Mesendoderm (in vitro differentiated cells): ENCODE measurements at regions not wholly inside any gene's neighbourhood (a gene's known extent, or its start where the extent isn't known, plus 50 kb on each side); places are given as distances from the start of the nearest gene placed in this dataset.
A peak's percentile ranks its signal among the peaks of the same experiment; 100 is the strongest.
"Not testable (repeated sequence)": the region's sequence is repeated elsewhere in the genome, so short reads cannot be mapped to it uniquely, and the experiment has no call there.

Experiments used
- DNase-seq: peaks from one replicate; pipeline ENCODE4 v3.0.0; 2013
- H2AK5ac ChIP-seq: 2 replicates; pipeline ENCODE4 v1.6.1; 2013; ENCODE audit warnings: low read length, inconsistent platforms
- H2BK120ac ChIP-seq: 2 replicates; pipeline ENCODE4 v1.6.1; 2013; ENCODE audit warnings: low read depth, mild to moderate bottlenecking, low read length, moderate library complexity, mixed read lengths
- H2BK15ac ChIP-seq: replicated peaks from 2 replicates; pipeline ENCODE4 v1.6.1; 2013; ENCODE audit warnings: low read depth, mild to moderate bottlenecking, moderate library complexity
- H2BK5ac ChIP-seq: 2 replicates; pipeline ENCODE4 v1.6.1; 2013; ENCODE audit warnings: low read length, inconsistent platforms
- H3K18ac ChIP-seq: 2 replicates; pipeline ENCODE4 v1.6.1; 2013; ENCODE audit warnings: mild to moderate bottlenecking, low read length, mixed read lengths
- H3K23ac ChIP-seq: one replicate; pipeline ENCODE4 v1.6.1; 2013; ENCODE audit warnings: low read length
- H3K27ac ChIP-seq: 2 replicates; pipeline ENCODE4 v1.5.1; 2013; ENCODE audit warnings: low read depth, mild to moderate bottlenecking, inconsistent platforms, low read length, moderate library complexity
- H3K27me3 ChIP-seq: 2 replicates; pipeline ENCODE4 v1.6.1; 2013; ENCODE audit warnings: low read length, control low read depth, mild to moderate bottlenecking, inconsistent platforms; ENCODE audit not compliant: insufficient read depth, poor library complexity
- H3K36me3 ChIP-seq: 2 replicates; pipeline ENCODE4 v1.6.1; 2013; ENCODE audit warnings: low read length, inconsistent platforms; ENCODE audit not compliant: control insufficient read depth, insufficient read depth
- H3K4ac ChIP-seq: one replicate; pipeline ENCODE4 v1.6.1; 2013; ENCODE audit warnings: low read depth, mild to moderate bottlenecking, low read length, moderate library complexity
- H3K4me1 ChIP-seq: 2 replicates; pipeline ENCODE4 v1.6.1; 2013; ENCODE audit warnings: low read depth, low read length, inconsistent platforms; ENCODE audit not compliant: control insufficient read depth
- H3K4me2 ChIP-seq: 2 replicates; pipeline ENCODE4 v1.6.1; 2013; ENCODE audit warnings: low read length
- H3K4me3 ChIP-seq: 2 replicates; pipeline ENCODE4 v1.5.1; 2013; ENCODE audit warnings: mild to moderate bottlenecking, low read length
- H3K56ac ChIP-seq: one replicate; pipeline ENCODE4 v1.6.1; 2013; ENCODE audit warnings: low read length
- H3K79me1 ChIP-seq: 2 replicates; pipeline ENCODE4 v1.6.1; 2013; ENCODE audit warnings: low read length, inconsistent platforms
- H3K79me2 ChIP-seq: 2 replicates; pipeline ENCODE4 v1.6.1; 2013; ENCODE audit warnings: mild to moderate bottlenecking, low read length; ENCODE audit not compliant: control insufficient read depth, insufficient read depth
- H3K9ac ChIP-seq: 2 replicates; pipeline ENCODE4 v1.6.1; 2013; ENCODE audit warnings: low read length, inconsistent platforms
- H4K5ac ChIP-seq: one replicate; pipeline ENCODE4 v1.6.1; 2013; ENCODE audit warnings: low read length
- H4K8ac ChIP-seq: one replicate; pipeline ENCODE4 v1.6.1; 2013; ENCODE audit warnings: low read depth, mild to moderate bottlenecking, control low read depth, low read length, moderate library complexity
- WGBS: extraction: QIAGEN DNeasy Blood & Tissue Kit; methylation state at CpG from one replicate; pipeline ENCODE4 v1.1.7; 2013; ENCODE audit warnings: low lambda C conversion rate, missing lambda C conversion rate; ENCODE audit not compliant: insufficient coverage; ENCODE audit errors: extremely low coverage; 5-methylcytosine and 5-hydroxymethylcytosine counted together

DNA sequence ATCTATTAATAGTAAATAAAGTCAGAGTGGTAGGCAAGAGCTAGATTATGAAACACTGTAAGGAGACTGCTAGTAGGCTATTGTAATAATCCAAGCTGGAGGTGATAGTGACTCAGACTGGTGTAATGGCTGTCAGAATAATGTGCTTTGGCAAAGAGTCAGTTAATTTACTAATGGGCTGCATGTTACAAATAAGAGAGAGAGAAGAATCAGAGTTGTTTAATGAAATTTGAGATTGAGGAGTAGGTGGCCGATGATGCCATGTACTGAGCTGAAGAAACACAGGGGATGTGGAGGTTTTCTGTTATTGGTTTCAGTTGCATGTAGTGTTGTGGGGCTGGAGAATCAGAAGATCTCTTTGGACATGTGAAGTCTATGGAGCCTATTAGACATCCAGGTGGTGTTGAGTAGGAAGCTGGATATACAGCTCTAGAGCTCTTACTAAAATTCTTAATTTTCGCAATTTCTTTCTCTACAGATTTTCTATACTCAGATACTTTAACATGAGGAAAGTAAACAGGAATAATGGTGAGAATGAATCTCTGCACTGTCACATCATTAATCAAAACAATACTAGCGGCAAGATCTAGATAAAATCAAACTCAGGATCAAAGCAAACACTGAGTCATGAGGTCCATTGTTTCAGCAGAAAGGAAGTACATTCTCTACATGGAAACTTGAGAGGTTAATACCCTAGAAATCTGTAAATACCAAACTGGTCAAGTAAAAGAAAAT is 167.7 kb downstream of the SIM1 start:
- Histone ChIP-seq H3K27me3 (no peaks in the 10 kb centered on the region), H2AK5ac (no peak overlapping the region), H3K79me1 (no peaks in the 10 kb centered on the region), H3K36me3 (no peaks in the 10 kb centered on the region), H3K23ac (no peak overlapping the region), H3K4me2 (no peak overlapping the region), H4K5ac (no peak overlapping the region), H2BK120ac (no peak overlapping the region), H3K56ac (no peak overlapping the region), H3K4me1 (peaks cover 3% of the 10 kb centered on the region), H3K27ac (no peak overlapping the region), H3K4me3 (no peak overlapping the region), H3K4ac (no peak overlapping the region), H3K79me2 (no peaks in the 10 kb centered on the region), H3K18ac (no peak overlapping the region), H2BK5ac (no peak overlapping the region), H4K8ac (no peak overlapping the region), H3K9ac (no peak overlapping the region), H2BK15ac (no peak overlapping the region)
- no CpG with 5 or more reads among the region's 3 CpGs for WGBS
- peak; percentile 79 for DNase-seq

DNA sequence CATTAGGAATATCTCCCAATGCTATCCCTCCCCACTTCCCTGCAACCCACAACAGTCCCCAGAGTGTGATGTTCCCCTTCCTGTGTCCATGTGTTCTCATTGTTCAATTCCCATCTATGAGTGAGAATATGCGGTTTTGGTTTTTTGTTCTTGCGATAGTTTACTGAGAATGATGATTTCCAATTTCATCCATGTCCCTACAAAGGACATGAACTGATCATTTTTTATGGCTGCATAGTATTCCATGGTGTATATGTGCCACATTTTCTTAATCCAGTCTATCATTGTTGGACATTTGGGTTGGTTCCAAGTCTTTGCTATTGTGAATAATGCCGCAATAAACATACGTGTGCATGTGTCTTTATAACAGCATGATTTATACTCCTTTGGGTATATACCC is 169.5 kb downstream of the SIM1 start:
- H3K4ac ChIP-seq, H3K79me2 ChIP-seq, H4K8ac ChIP-seq, H3K27ac ChIP-seq, H3K9ac ChIP-seq, H3K79me1 ChIP-seq, H3K18ac ChIP-seq, H3K56ac ChIP-seq, H2AK5ac ChIP-seq, H3K4me2 ChIP-seq, H3K23ac ChIP-seq, DNase-seq, H3K36me3 ChIP-seq, H3K4me3 ChIP-seq, H3K4me1 ChIP-seq, H3K27me3 ChIP-seq, H2BK15ac ChIP-seq, H4K5ac ChIP-seq, H2BK120ac ChIP-seq, H2BK5ac ChIP-seq: not testable (repeated sequence)
- no CpG with 5 or more reads among the region's 4 CpGs for WGBS

DNA sequence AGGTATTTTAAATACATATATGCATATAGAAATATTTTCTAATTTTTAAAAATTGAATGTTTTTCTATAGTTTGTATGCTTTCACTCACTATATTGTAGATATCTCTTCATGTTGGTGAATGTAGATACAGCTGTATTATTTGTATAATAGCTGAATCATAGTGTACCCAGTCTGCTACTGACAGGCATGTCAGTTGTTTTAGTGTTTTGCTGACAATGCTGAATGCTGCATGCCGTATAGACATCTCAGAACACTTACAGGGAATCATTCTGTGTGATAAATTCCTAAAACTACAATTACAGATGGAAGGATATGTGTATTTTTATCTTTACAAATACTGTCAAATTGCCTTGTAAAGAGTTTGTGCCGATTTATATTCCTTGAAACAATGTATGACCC is 175.4 kb downstream of the SIM1 start:
- Histone ChIP-seq H3K4me1 (no peaks in the 10 kb centered on the region), H3K4ac (no peak overlapping the region), H3K27ac (no peak overlapping the region), H3K23ac (no peak overlapping the region), H4K8ac (no peak overlapping the region), H2AK5ac (no peak overlapping the region), H3K56ac (no peak overlapping the region), H3K36me3 (no peaks in the 10 kb centered on the region), H3K9ac (no peak overlapping the region), H2BK5ac (no peak overlapping the region), H2BK15ac (no peak overlapping the region), H3K79me1 (no peaks in the 10 kb centered on the region), H3K27me3 (no peaks in the 10 kb centered on the region), H3K4me3 (no peak overlapping the region), H4K5ac (no peak overlapping the region), H2BK120ac (no peak overlapping the region), H3K4me2 (no peak overlapping the region), H3K79me2 (no peaks in the 10 kb centered on the region), H3K18ac (no peak overlapping the region)
- no peak for DNase-seq
- WGBS, result no CpG with 5 or more reads among the region's 2 CpGs

DNA sequence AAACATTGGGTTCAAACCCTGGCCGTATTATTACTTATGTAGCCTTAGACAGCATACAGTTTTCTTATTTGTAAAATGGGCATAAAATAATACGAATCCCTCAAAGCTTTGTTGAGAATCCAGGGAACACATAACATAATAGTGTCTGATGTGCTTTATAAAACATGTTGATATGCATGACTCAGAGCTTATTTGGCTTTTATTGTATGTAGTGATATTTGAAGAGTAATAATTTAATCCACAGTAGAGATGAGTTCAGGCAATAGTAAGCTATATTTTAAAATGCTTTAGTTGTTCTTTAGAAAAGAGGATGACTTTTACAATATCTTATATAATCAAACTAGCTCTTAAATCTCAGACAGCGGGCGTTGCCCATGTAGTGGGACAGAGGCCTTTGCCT is 176.4 kb downstream of the SIM1 start:
- H3K4me3 ChIP-seq, result no peak overlapping the region
- no peak overlapping the region for H4K5ac ChIP-seq
- no peaks in the 10 kb centered on the region for H3K36me3 ChIP-seq
- no peak overlapping the region for H3K18ac ChIP-seq
- H2BK5ac ChIP-seq, result no peak overlapping the region
- H3K4me1 ChIP-seq, result no peaks in the 10 kb centered on the region
- H2BK15ac ChIP-seq, result no peak overlapping the region
- H3K4me2 ChIP-seq, result no peak overlapping the region
- no peaks in the 10 kb centered on the region for H3K79me2 ChIP-seq
- no peak overlapping the region for H3K4ac ChIP-seq
- no peak overlapping the region for H3K23ac ChIP-seq
- no peak overlapping the region for H3K9ac ChIP-seq
- no peak overlapping the region for H3K56ac ChIP-seq
- DNase-seq, result no peak
- H2AK5ac ChIP-seq, result no peak overlapping the region
- no peak overlapping the region for H4K8ac ChIP-seq
- H3K27me3 ChIP-seq, result no peaks in the 10 kb centered on the region
- WGBS, result no CpG with 5 or more reads among the region's 4 CpGs
- no peak overlapping the region for H2BK120ac ChIP-seq
- H3K79me1 ChIP-seq, result no peaks in the 10 kb centered on the region
- H3K27ac ChIP-seq, result no peak overlapping the region

DNA sequence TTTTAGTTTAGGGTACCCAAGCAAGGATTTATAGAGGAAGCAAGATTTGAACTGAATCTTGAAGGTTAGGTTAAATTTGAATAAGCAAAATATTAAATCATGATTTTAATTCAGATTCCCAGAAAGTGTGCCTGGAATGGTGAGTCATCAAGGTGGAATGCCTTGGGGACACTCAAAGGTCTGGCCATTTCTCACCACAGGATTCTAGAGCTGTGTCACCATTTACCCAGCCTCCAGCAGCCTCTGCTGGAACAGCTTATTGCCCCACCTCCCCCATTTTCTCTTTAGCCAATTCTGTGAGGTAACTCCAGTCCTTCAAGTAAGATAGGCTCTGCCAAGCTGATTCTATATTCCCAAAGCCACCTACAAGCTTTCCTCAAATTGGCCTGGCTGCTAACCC is 181.4 kb downstream of the SIM1 start:
- H3K23ac ChIP-seq, result no peak overlapping the region
- H3K18ac ChIP-seq, result peak overlapping the region; percentile 75
- H3K27me3 ChIP-seq, result no peaks in the 10 kb centered on the region
- no peak overlapping the region for H3K4ac ChIP-seq
- no peak overlapping the region for H3K9ac ChIP-seq
- H3K4me1 ChIP-seq, result no peaks in the 10 kb centered on the region
- no peak overlapping the region for H3K27ac ChIP-seq
- no peak overlapping the region for H4K8ac ChIP-seq
- H2BK120ac ChIP-seq, result no peak overlapping the region
- no peak overlapping the region for H3K56ac ChIP-seq
- H3K79me2 ChIP-seq, result no peaks in the 10 kb centered on the region
- no peak overlapping the region for H4K5ac ChIP-seq
- DNase-seq, result peak; percentile 94
- H2BK5ac ChIP-seq, result no peak overlapping the region
- no peak overlapping the region for H2BK15ac ChIP-seq
- H3K4me2 ChIP-seq, result no peak overlapping the region
- no peak overlapping the region for H2AK5ac ChIP-seq
- H3K36me3 ChIP-seq, result no peaks in the 10 kb centered on the region
- H3K4me3 ChIP-seq, result no peak overlapping the region
- no peaks in the 10 kb centered on the region for H3K79me1 ChIP-seq

DNA sequence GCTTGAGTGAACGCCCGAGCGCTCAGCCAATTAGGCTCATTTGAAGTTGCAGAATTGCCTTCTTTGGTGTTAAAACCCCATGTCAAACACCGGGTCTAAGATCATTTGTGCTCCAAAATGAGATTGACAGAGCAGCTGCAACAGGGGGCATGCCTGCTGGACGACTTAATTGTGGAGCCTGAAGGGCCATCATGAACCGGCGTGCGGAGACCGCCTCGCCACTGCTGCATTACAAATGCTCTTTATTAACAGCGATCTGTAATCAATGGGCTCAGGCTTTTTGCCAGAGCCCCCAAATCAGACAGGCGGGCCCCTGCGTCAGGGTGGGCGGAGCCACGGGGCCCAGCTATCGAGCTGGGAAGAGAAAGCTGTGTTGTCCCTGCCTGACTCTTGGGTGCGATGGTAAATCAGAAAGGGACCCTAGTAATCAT is 183.2 kb downstream of the SIM1 start:
- no peak overlapping the region for H3K27ac ChIP-seq
- peak; percentile 54 for DNase-seq

More for the DNA sequence above, 183.2 kb downstream of the SIM1 start:
- Histone ChIP-seq H3K23ac (no peak overlapping the region), H3K4ac (no peak overlapping the region), H3K9ac (no peak overlapping the region), H3K4me2 (peak overlapping the region; percentile 1), H4K8ac (no peak overlapping the region), H3K36me3 (no peaks in the 10 kb centered on the region), H2BK15ac (no peak overlapping the region), H2BK120ac (no peak overlapping the region), H2BK5ac (no peak overlapping the region), H4K5ac (no peak overlapping the region), H3K56ac (peak overlapping the region; percentile 36), H3K18ac (no peak overlapping the region), H3K27me3 (no peaks in the 10 kb centered on the region), H3K4me3 (no peak overlapping the region), H3K79me2 (no peaks in the 10 kb centered on the region), H2AK5ac (no peak overlapping the region), H3K79me1 (no peaks in the 10 kb centered on the region), H3K4me1 (no peaks in the 10 kb centered on the region)
- no CpG with 5 or more reads among the region's 17 CpGs for WGBS
